ENCODE measurements at regions not wholly inside any gene's neighbourhood (a gene's known extent, or its start where the extent isn't known, plus 50 kb on each side); places are given as distances from the start of the nearest gene placed in this dataset.
"Not testable (repeated sequence)": the region's sequence is repeated elsewhere in the genome, so short reads cannot be mapped to it uniquely, and the experiment has no call there.

DNA sequence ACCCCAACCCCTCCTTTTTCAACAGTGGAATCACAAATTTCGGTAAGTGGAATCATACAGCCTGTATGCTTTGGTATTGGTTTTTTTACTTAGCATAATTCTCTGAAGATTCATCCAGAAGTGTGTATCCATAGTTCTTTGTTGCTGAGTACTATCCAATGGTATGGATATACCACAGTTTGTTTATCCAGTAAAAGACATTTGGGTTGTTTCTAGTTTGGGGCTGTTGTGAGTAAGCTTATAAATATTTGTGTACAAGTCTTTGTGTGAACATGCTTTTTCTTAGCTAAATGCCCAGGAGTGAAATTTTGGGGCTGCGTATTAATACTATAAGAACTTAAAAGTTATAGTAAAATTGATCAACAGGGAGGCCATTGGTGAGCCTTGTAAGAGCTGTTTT lies 57.5 kb upstream of the GC start:
- no peak for DNase-seq

DNA sequence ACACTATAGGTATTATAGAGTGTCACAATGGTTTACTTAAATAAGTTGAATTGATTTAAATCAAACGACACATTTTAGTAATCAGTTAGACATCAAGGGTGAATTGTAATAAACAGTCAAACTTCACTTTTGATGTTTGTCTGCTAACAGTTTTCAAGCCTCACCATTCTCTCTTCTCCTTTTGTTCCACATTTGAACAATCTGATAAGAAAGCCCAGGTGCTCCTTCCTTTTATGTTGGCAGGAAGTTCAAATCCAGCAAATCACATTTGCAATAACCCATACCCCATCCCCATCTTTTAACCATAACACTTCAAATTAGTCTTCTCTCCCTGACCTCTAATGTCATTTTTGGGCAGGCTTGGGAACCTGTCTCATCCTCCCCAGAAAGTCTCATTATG lies 63.4 kb upstream of the GC start:
- DNase-seq = no peak

DNA sequence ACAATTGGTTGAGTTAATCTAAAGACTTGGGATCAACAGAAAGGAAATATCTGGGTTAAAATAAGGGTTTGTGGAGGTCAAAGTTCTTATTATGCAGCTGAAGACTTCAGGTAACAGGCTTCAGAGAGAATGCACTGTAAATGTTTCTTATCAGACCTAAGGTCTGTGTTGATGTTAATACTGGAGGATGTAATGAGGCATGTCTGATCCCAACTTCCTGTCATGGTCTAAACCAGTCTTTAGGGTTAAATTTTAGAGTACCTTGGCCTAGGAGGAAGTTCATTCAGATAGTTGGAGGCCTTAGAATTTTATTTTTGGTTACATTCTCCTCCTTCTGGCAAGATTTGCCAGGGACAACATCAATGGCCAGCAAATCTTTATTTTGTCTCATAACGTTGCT lies 72.1 kb upstream of the GC start:
- no peak for DNase-seq

- DNase-seq = no peak
Measured at GRCh38 chr4:71857713-71858451, 74.0 kb upstream of the GC start.

DNA sequence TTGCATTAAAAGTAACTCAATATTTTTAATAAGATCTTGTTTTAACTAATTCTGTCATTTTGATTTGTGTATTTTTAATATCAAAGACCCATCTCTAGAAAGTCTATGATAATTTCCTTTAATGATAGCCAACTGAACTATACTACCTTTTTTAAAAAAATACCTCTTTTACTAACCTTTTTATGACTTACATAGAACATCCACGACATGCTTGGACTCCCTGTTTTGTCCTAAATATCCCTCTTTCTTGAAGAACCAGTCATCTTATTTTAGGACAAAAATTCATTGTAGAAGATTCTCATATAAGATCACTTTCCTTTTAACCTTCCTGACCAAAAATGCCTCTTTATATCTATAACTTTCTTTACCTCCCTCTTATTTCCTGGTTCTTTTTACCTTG lies 76.8 kb upstream of the GC start:
- DNase-seq = peak; percentile 5

GRCh38 chr4:71862315-71862714 lies 78.4 kb upstream of the GC start:
- DNase-seq = no peak

GRCh38 chr4:71863457-71863856 lies 79.6 kb upstream of the GC start:
- no peak for DNase-seq

- no peak for DNase-seq
Measured at GRCh38 chr4:71864380-71864779, 80.5 kb upstream of the GC start.

DNA sequence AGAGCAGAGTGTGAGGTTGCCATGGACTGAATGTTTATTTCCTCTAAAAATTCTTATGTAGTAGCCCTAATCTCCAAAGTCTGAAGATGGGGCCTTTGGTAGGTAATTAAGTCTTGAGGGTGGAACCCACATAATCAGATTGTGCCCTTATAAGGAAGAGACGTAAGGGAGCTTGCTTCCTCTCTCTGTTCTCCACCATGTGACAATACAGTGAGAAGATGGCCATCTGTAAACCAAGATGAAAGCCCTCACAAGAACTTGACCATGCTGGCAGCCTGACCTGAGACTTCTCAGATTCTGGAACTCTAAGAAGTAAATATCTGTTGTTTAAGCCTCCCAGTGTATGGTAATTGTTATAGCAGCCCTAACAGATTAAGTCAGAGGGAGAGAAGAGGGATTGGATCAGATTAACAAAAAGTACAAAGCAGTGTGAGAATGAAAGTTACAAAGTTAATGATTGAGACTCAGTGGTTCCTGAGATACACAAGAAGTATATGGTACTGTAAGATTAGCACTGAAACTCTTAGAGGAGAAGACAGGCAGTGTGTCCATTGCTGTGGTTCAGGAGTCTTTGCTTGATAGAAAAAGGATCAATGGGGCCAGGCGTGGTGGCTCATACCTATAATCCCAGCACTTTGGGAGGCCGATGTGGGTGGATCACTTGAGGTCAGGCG lies 82.5 kb upstream of the GC start:
- no peak for DNase-seq

DNA sequence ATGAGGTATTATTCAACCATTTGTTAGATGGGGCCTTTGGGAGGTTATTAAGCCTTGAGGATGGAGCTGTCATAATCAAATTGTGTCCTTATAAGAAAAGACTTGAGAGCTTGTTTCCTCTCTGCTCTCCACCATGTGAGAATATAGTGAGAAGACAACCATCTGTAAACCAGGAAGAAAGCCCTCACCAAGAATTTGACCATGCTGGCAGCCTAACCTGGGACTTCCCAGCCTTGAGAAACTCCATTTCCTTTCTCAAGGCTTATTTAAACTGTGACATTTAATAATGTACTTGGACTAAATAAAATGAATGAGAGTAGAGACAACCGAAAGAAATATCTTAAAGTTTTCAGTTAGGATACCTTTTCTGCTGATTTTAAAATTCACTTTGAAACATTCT lies 83.7 kb upstream of the GC start:
- DNase-seq = no peak

DNA sequence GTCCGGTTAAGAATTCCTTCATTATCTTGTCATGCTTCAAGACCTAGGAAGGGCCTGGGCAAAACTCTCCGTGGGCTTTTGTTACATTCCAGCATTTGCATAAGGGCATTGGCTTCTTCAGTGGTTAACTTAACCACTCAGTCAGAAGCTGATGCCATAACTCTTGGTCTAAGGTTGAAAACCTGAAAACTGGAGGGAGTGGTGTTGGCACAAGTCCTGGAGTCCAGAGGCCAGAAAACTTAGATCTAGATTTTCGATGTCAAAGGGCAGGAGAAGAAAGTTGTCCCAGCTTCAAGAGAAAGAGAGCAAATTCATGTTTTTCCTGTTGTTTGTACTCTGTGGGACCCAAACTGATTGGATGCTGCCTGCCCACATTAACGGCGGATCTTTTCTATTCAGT lies 86.6 kb upstream of the GC start:
- DNase-seq = no peak

- DNase-seq = no peak
Measured at GRCh38 chr4:71872221-71872620, 88.3 kb upstream of the GC start.

DNA sequence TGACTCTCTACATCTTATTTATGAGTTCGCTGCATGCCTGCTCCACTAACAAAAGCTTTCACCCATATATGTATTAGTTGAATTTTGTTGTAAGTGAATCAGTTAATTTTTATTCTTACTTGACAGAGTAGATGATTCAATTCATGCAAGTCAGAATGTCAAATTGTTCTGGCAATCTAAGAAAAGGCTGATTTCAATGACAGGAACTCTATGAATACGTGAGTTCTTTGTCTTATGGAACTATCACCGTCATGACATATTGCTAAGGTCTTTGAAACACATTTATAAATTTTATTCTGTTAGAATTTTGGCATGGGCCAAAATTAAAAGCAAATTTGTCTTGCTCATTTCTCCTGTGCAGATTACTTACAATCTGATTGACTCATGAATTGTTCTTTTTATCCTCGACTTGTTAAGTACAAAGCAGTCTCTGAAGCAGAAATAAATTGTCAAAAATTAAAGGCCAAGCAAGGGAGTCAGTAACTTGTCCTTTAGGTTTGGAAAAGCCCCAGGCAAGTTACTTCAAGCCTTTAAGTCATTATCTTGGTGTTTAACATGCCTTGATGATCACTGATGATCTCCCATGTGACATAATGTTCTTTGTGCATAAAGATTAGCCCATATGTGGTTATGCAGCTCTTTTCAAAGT lies 89.0 kb upstream of the GC start:
- peak; percentile 10 for DNase-seq

- no peak for DNase-seq
Measured at GRCh38 chr4:71878376-71878775, 94.5 kb upstream of the GC start.

DNA sequence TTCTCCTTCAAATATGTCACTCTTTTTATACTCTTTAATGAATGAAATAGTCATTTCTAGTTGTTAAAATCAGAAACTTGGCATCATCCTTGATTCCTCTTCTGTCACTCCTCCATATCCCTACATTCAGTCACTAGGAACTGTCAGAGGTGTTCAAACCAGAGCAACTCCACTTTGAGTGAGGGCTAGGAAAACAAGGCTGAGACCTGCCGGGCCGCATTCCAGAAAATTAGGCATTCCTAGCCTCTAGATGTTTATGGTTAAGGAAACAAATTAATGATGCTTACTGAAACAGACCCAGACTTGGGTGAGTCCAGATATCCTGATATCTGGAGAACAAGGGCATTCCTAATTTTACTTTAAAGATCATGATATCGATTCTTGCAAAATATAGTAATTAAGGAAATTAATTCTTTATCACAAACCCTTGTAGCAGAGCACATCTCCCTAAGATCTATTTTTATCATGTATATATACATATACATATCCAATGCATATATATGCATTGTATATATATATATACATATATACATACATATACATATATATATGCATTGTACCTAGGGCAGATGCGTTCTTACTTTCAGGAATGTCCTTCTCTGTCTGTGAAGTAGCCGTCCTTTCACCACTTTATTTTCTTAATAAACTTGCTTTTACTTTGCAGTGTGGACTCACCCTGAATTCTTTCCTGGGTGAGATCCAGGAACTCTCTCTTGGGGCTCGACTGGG lies 98.4 kb upstream of the GC start:
- no peak for DNase-seq

GRCh38 chr4:71900366-71900765 lies 116.5 kb upstream of the GC start:
- not testable (repeated sequence) for DNase-seq

DNA sequence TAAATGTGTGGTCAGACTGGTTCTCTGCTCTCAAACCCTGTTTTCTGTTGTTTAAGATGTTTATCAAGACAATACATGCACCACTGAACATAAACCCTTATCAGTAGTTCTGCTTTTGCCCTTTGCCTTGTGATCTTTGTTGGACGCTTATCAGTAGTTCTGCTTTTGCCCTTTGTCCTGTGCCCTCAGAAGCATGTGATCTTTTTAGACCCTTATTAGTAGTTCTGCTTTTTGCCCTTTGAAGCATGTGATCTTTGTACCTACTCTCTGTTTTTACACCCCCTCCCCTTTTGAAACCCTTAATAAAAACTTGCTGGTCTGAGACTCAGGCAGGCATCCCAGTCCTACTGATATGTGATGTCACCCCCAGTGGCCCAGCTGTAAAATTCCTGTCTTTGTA lies 121.7 kb upstream of the GC start:
- DNase-seq = not testable (repeated sequence)

GRCh38 chr4:71906096-71906495 lies 122.2 kb upstream of the GC start:
- no peak for DNase-seq

GRCh38 chr4:71907071-71907470 lies 123.2 kb upstream of the GC start:
- no peak for DNase-seq

GRCh38 chr4:71907782-71908181 lies 123.9 kb upstream of the GC start:
- no peak for DNase-seq

DNA sequence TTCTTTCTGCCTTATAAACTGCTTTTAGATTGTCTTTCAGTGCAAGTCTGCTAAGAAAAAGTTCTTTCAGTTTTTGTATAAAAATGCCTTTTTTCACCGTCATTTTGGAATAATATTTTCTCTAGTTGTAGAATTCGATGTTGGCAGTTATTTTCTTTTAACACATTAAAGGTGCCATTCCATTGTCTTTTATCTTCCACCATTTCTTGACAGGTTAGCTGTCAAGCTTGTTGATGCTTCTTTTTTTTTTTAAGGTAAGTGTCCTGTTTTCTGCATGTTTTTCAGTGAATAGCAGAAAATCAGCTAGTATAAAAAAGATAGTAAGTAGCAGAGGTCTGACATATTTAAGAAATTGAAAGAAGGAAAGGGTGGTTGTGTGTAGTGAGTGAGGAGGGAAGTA lies 118.5 kb upstream of the NPFFR2 start:
- no peak for DNase-seq

GRCh38 chr4:71923070-71923469 lies 108.7 kb upstream of the NPFFR2 start:
- DNase-seq = no peak

DNA sequence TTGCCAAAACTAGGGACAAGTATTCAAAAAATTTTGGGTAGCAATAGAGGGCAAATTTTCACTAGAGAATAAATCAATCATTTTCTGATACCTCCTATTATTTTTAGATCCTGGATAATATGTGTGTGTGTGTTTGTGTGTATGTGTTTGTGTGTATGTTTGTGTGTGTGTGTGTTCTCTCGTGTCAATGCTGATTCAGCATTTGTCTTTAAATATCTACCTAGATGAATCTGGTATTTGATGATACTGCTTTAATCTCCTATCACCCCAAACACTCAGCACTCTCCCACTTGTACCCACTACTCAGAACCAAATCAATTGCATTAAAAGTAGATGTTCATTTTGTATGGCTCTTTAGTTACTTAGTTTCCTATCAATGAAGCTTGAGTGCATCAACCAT lies 101.3 kb upstream of the NPFFR2 start:
- no peak for DNase-seq

- DNase-seq = no peak
Measured at GRCh38 chr4:71932941-71933340, 98.9 kb upstream of the NPFFR2 start.

All from NCI-H69 (cell line).